DMS53 treated with DMSO at 0.1 percent for 48 hours (cell line): ENCODE measurements at regions not wholly inside any gene's neighbourhood (a gene's known extent, or its start where the extent isn't known, plus 50 kb on each side); places are given as distances from the start of the nearest gene placed in this dataset.

ENCODE experiments used
- DNase-seq: peaks from one replicate; lab custom pipeline; 2025; ENCODE audit not compliant: unreplicated experiment; lab: John Stamatoyannopoulos, UW

- no peak for DNase-seq
Measured at GRCh38 chr4:137333031-137333430, 199.3 kb downstream of the PCDH18 start.

GRCh38 chr4:137312257-137312656, 220.0 kb downstream of the PCDH18 start:
- no peak for DNase-seq

- peak; percentile 18 for DNase-seq
Measured at GRCh38 chr4:137310593-137311490, 221.5 kb downstream of the PCDH18 start.

GRCh38 chr4:137310166-137310565, 222.1 kb downstream of the PCDH18 start:
- DNase-seq, result no peak

- DNase-seq, result no peak
Measured at GRCh38 chr4:137309424-137309823, 222.9 kb downstream of the PCDH18 start.

- DNase-seq, result no peak
Measured at GRCh38 chr4:137307806-137308205, 224.5 kb downstream of the PCDH18 start.

GRCh38 chr4:137300776-137301175, 231.5 kb downstream of the PCDH18 start:
- no peak for DNase-seq

GRCh38 chr4:137299281-137299680, 233.0 kb downstream of the PCDH18 start:
- DNase-seq, result no peak

- no peak for DNase-seq
Measured at GRCh38 chr4:137293281-137293680, 239.0 kb downstream of the PCDH18 start.

GRCh38 chr4:137283737-137284136, 248.6 kb downstream of the PCDH18 start:
- DNase-seq, result peak; percentile 18

GRCh38 chr4:137278431-137278830, 253.9 kb downstream of the PCDH18 start:
- no peak for DNase-seq

- no peak for DNase-seq
Measured at GRCh38 chr4:137274404-137274803, 257.9 kb downstream of the PCDH18 start.

GRCh38 chr4:137267024-137267423, 265.3 kb downstream of the PCDH18 start:
- no peak for DNase-seq

- DNase-seq, result no peak
Measured at GRCh38 chr4:137266511-137266910, 265.8 kb downstream of the PCDH18 start.

- DNase-seq, result no peak
Measured at GRCh38 chr4:137263206-137263605, 269.1 kb downstream of the PCDH18 start.

- DNase-seq, result no peak
Measured at GRCh38 chr4:137253949-137254348, 278.3 kb downstream of the PCDH18 start.

GRCh38 chr4:137249112-137249511, 283.2 kb downstream of the PCDH18 start:
- no peak for DNase-seq

- peak; percentile 70 for DNase-seq
Measured at GRCh38 chr4:137238456-137239162, 293.7 kb downstream of the PCDH18 start.

GRCh38 chr4:137226900-137227299, 305.4 kb downstream of the PCDH18 start:
- DNase-seq, result peak; percentile 23

GRCh38 chr4:137226221-137226620, 306.1 kb downstream of the PCDH18 start:
- DNase-seq, result no peak

GRCh38 chr4:137213372-137214173, 318.7 kb downstream of the PCDH18 start:
- DNase-seq, result peak; percentile 1
